NCI-H446 (cell line): ENCODE measurements at regions not wholly inside any gene's neighbourhood (a gene's known extent, or its start where the extent isn't known, plus 50 kb on each side); places are given as distances from the start of the nearest gene placed in this dataset.

Experiments
- DNase-seq, 2 experiments: peaks; one replicate each; lab custom pipeline; 2025; lab: John Stamatoyannopoulos, UW

DNA sequence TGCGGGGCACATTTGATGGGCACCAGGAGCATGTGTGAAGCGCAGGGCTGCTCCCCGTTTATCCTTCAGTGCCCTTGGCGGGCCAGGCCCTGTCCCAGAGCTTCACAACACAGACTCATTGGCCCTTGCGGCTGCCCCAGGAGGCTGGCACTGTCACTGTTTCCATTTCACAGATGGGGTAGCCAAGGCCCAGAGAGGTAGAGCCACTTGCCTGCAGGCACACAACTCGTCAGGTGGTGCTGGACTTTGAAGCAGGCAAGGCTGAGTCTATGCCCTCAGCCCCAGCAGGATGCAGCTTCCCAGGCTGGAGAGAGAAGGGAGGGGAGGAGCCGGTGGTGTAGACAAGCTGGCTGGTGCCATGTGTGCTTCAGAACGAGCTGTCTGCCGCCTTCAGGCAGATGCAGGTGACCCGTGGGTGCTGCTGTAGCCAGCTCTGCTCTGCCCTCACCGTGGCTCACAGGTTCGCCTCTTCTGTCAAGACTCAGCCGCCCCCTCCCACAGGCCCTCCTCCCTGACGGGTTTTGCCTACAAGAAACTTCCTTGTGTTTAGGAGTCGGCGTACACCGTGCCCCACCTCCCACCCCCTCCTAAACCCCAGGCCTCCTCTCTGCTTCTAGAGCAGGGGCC, 232.3 kb upstream of the CIBAR2 start:
- no peak for DNase-seq

- peak in 1 of 2 experiments; percentile 54 for DNase-seq
Observed at GRCh38 chr16:85345129-85345639, 232.9 kb upstream of the CIBAR2 start.

GRCh38 chr16:85346404-85347212, 234.3 kb upstream of the CIBAR2 start:
- DNase-seq, result no peak

- peak in 1 of 2 experiments; percentile 40 for DNase-seq
Observed at GRCh38 chr16:85347213-85347591, 234.9 kb upstream of the CIBAR2 start.

DNA sequence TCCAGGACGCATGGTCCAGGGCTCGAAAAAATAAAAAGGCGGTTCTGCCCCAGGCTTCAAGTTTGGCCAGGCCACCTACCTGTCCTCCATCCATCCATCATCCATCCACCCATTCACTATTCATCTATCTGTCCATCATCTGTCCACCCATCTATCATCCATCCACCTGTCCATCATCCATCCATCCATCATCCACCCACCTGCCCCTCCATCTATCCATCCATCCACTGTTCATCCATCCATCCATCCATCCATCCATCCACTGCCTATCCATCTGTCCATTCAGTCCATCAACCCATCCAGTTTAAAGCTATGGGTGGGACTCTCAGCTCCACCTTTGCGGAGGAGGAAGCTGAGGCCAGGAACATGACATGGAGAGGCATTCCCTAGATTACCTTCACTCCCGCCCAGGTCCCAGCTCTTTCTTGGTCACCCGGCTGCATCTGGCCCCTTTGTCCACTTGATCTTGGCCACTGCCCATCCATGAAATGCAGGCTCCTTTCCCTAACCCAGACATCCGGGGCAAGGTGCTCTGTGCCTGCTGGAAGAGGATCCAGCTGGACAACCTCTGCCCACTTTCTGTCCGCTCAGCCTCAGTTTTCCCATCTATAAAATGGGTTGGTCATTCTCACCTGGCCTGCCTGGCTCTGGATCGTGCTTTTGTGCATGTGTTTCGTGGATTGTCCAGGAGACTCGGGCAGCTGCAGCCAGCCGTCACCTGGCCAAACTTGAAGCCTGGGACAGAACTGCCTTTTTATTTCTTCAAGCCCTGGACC, 236.0 kb upstream of the CIBAR2 start:
- no peak for DNase-seq

DNA sequence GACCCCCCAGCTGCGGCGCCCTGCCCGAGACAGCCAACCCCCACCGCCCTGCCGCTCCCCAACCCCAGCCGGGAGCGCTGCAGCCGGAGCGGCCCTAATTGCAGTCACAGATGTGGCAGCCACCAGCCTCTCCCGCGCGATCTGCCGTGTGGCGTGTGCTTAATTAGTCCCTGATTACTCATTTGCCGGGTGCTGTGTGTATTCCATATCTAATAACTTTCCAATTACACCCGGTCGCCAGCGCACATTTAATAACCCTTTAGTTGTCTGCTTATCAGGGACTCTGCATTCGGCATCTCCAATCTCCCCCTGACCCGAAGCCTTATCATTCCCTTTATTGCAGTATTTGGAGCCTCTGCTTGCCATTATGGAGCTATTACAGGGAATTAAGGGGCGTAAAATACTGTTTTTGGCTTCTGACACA, 236.7 kb upstream of the CIBAR2 start:
- DNase-seq, result peak in 1 of 2 experiments; percentile 29

GRCh38 chr16:85349365-85350145, 237.3 kb upstream of the CIBAR2 start:
- peak in 1 of 2 experiments; percentile 59 for DNase-seq

- peak in 1 of 2 experiments; percentile 33 for DNase-seq
Observed at GRCh38 chr16:85350146-85350728, 238.0 kb upstream of the CIBAR2 start.

DNA sequence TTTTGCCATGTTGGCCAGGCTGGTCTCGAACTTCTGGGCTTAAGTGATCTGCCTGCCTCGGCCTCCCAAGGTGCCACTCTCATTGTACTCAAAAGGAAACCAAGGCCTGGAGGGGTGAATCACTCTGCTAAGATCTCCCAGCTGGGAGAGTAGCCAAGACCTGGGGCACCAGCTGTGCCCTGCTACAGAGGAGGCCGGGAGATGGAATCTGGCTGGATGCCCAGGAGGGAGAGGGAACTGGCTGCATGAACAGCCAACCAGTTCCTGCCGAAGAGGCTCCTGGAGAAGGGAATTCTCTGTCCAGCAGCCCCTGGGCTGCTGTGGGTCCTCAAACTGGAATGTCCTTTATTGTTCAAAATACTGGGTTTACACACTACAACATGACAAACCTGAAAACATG, 238.7 kb upstream of the CIBAR2 start:
- DNase-seq, result peak; percentile 94 to 97

GRCh38 chr16:85353013-85353412, 240.7 kb upstream of the CIBAR2 start:
- no peak for DNase-seq

DNA sequence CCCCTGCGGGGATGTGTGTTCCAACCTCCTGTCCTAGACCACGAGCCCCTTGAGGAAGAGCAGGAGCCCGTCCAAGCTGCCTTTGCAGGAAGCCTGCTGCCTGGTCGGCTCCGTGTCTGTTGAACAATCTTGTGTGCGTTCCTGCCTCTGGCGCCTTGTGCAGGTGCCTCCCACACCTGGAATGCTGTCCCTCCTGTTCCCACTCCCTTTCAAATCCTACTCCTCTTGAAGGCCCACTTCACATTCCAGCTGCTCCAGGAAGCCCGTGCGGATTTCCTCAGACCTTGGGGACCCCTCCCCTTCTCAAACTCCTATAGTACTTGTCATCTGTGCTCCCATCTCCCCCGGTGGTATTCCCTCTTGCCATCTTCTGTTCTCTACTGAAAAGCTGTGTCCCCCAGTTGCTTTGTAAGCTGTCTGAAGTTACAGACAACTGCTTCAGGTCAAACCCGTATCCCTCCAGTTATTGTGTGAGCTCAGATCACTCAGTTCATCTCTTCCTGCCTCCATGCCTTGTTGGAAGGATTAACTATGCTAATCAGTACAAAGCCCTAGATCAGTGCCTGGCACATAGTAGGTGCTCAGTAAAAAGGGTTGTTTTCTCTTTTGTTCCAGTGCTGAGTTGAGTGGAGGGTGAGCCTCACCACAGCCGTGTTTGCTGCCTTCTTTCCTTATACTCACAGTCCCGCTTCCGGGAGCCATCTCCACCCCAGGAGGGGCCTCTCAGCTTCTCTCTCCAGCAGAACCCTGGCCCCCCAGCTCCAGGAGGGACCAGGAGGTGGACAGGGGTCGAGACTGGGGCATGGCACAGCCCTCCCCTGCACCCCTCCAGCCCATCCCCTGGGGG, 241.8 kb upstream of the CIBAR2 start:
- DNase-seq, result no peak

DNA sequence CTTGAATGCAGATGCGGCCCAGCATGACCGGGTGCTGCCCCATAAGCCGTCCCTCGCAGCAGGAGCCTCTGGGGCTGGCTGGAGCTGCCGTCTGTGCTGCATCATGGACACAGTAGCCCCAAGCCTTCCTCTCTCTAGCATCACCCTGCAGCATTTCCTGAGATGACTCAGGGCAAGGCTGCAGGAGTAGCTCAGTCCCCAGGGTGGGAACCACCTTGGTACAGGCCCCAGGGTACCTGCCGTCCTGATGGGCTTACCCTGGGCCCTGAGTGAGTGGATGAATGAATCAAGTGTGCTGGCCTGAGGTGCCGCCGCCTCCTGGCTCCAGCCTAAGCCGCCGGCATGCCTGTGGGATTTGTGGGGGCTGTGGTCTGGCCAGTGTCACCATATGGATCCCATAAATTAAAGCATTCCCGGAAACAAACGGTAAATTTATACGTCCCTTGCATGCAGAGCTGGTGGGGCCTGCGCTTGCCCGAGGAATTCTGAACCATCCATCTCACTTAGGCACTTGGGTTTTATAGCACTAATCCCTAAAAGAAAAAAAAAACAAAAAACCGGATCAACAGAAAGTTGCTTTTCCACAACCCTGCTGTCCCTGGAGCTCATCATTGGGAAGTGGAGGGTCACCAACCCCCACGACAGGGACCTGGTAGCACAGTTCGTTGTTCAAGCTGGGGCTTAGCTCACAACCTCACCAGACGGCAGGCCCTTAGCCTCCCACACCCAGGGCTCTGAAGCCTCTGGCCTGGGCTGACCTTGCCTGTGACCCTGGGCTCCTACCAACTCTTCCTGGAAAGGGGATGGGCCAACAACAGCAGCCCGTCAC, 242.6 kb upstream of the CIBAR2 start:
- DNase-seq, result no peak

DNA sequence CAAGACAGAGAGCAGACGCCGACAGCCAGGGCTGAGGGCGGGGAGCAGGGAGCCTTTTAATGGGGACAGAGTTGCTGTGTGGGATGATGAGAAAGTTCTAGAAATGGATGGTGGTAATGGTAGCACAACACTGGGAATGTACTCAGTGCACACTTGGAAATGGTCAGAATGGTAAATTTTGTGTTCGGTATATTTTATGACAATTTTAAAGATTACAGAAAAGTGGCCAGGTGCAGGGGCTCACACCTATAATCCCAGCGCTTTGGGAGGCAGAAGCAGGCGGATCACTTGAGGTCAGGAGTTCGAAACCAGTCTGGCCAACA, 243.2 kb upstream of the CIBAR2 start:
- DNase-seq, result no peak

GRCh38 chr16:85356157-85356556, 243.9 kb upstream of the CIBAR2 start:
- DNase-seq, result no peak

DNA sequence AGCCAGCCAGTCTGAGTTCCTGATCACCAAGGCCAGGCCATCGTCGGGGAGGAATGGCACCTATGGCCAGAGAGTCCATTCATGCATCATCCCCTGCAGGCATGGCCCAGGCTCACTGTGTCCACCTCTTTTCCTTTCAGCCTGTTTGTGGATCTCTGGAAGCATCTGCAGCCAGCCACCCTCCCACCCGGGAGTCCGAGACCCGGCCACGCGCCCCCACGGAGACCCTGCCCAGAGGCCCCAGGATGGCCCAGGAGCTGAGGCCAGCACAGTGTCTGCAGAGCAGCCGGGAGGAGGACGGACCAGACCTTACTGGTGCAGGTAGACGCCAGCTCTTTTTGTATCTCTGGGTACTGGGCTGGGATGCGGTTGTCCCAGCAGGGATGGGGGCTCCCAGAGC, 245.1 kb upstream of the CIBAR2 start:
- DNase-seq, result no peak

GRCh38 chr16:85357924-85358505, 245.7 kb upstream of the CIBAR2 start:
- no peak for DNase-seq

GRCh38 chr16:85358704-85359146, 246.5 kb upstream of the CIBAR2 start:
- no peak for DNase-seq

DNA sequence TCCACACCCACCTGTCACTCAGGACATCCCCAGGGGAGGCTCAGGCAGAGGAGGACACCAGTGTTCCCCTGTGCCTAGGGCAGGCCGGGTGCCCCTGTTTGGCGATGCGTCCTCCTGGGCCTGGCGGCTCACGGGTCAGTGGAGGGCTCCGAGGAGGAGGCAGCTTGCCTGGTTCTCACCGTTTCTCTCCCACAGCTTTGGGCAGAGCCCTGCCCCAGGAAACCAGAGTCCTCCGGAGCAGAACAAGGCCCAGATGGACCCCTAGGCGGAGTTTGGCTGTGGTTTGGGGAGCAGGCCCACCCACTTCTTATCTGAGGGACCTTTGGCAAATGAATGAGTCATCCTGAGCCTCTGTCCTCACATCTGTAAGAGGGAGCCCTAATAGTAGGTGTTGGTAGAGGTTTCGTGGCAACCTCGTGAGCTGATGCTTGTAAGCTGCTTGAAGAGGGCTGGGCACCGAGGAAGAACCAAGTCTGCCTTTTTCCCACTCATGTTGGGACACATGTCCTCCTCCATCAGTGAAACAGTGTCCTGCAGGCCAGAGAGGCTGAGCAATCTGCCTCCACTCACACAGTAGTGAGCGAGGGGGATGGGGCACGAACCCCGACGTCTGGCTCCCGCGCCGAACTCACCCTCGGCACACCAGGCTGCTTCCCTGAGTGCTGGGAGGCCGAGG, 247.0 kb upstream of the CIBAR2 start:
- DNase-seq, result no peak
